Neural cell (in vitro differentiated cells): ENCODE measurements at regions not wholly inside any gene's neighbourhood (a gene's known extent, or its start where the extent isn't known, plus 50 kb on each side); places are given as distances from the start of the nearest gene placed in this dataset.

ENCODE experiments used
- POLR2AphosphoS5 ChIP-seq: IDR thresholded peaks from 2 replicates; pipeline ENCODE4 v1.6.1; 2012
- SMC3 ChIP-seq: fragments of 450-650 bp; conservative IDR thresholded peaks from 2 replicates; pipeline ENCODE4 v1.6.1; 2014; ENCODE audit warnings: antibody characterized with exemption, mild to moderate bottlenecking, moderate library complexity; ENCODE audit not compliant: poor library complexity

DNA sequence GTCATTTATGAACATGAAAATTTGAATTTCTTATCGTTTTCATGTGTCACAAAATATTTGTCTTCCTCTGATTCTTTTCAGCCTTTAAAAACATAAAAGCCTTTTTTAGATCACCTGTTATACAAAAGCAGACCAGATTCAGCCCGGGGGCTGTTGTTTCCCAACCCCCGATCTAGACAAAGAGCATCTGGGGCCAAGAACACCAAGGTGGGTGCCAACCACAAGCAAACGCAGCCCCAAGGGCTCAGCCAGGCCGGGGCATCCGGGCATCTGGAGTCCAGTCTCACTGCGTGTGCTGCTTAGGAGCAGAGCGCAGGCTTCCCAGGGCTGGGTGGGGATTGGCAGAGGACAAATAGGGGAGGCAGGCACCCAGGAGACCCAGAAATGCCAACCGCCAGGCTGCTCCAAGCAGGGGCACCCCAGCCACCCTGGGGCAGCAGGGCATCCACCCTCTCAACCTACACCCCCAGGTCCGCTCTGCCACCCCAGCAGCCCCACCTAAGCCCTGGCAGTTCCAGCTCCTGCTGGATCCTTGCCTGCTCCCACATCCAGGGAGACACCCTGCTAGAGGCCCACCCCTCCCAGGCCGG is 78.0 kb downstream of the HMX1 start:
- no peak for TF ChIP-seq POLR2AphosphoS5
- TF ChIP-seq SMC3 = no peak
